DND-41 (cell line): ENCODE measurements at regions not wholly inside any gene's neighbourhood (a gene's known extent, or its start where the extent isn't known, plus 50 kb on each side); places are given as distances from the start of the nearest gene placed in this dataset.

ENCODE experiments used
- CTCF ChIP-seq: IDR thresholded peaks from 2 replicates; pipeline ENCODE4 v1.5.1; 2012; ENCODE audit warnings: borderline replicate concordance, low read length, moderate library complexity, mild to moderate bottlenecking; ENCODE audit not compliant: poor library complexity, severe bottlenecking; ENCODE audit errors: extremely low read depth
- EZH2 ChIP-seq: IDR thresholded peaks from 3 replicates; pipeline ENCODE4 v1.6.1; 2012; ENCODE audit warnings: borderline replicate concordance, low read depth, mild to moderate bottlenecking, moderate library complexity, low read length, inconsistent platforms; ENCODE audit not compliant: severe bottlenecking

- no peak for TF ChIP-seq CTCF
- no peak for TF ChIP-seq EZH2
Observed at GRCh38 chr22:48507171-48507570, 1320.5 kb downstream of the BRD1 start.
